Thyroid gland (tissue), 4 donors: ENCODE measurements at regions not wholly inside any gene's neighbourhood (a gene's known extent, or its start where the extent isn't known, plus 50 kb on each side); places are given as distances from the start of the nearest gene placed in this dataset.

Source experiments
- POLR2A ChIP-seq, 2 donors: fragments of 450-650 bp; IDR thresholded peaks; one replicate each; pipeline ENCODE4 v1.6.1; 2017; ENCODE audit warnings: antibody characterized with exemption in 2 of 2, mild to moderate bottlenecking in 2 of 2, moderate library complexity in 1 of 2
- TF ChIP-seq, protein P1 (sequence below), 6 experiments: fragments of 200-600 bp in 3 of 6; fragments of 450-650 bp in 3 of 6; sonication (generic) in 3 of 6; IDR thresholded peaks; one replicate each; pipeline ENCODE4 v1.5.1; 2016 to 2019; ENCODE audit warnings: antibody characterized with exemption in 6 of 6, mild to moderate bottlenecking in 2 of 6, inconsistent platforms in 1 of 6, moderate library complexity in 1 of 6

DNA sequence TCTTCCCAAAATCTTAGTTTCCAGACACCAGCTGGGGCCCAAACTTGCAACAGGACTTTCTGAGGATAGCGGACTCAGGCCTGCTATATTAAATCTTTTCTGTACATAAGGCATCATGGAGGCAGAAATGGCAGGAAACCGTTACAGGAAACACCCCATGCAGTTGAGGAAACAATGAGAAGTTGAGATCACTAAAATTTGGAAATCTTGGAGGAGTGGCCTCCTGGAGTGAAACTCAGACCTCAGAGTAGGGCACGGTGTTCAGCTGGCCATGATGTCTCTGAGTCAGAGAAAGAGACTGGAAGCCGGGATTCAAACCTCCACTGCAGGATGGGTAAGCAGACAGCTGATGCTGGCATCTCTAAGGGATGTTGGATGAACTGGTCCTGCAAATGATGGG, 372.6 kb upstream of the CTSO start:
- TF ChIP-seq, protein P1, sequence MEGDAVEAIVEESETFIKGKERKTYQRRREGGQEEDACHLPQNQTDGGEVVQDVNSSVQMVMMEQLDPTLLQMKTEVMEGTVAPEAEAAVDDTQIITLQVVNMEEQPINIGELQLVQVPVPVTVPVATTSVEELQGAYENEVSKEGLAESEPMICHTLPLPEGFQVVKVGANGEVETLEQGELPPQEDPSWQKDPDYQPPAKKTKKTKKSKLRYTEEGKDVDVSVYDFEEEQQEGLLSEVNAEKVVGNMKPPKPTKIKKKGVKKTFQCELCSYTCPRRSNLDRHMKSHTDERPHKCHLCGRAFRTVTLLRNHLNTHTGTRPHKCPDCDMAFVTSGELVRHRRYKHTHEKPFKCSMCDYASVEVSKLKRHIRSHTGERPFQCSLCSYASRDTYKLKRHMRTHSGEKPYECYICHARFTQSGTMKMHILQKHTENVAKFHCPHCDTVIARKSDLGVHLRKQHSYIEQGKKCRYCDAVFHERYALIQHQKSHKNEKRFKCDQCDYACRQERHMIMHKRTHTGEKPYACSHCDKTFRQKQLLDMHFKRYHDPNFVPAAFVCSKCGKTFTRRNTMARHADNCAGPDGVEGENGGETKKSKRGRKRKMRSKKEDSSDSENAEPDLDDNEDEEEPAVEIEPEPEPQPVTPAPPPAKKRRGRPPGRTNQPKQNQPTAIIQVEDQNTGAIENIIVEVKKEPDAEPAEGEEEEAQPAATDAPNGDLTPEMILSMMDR (IDR thresholded peaks at IDR 0.05): no peak
- TF ChIP-seq POLR2A (IDR thresholded peaks at IDR 0.05): no peak
